ENCODE measurements at regions not wholly inside any gene's neighbourhood (a gene's known extent, or its start where the extent isn't known, plus 50 kb on each side); places are given as distances from the start of the nearest gene placed in this dataset.

- no peak for TF ChIP-seq FOSL1 (IDR thresholded peaks at IDR 0.05; ENCODE audit: insufficient read depth, low read depth, low read length)
- no peak for TF ChIP-seq GABPA (IDR thresholded peaks at IDR 0.05; ENCODE audit: borderline replicate concordance, insufficient read depth, low read length)
- TF ChIP-seq MAFK (IDR thresholded peaks at IDR 0.05; ENCODE audit: low read depth, low read length), result no peak
Measured at GRCh38 chr16:66212428-66212827, 154.1 kb upstream of the CDH5 start (continued).

Data from H1 (cell line).